Fibroblast of mammary gland (primary cell): ENCODE measurements at regions not wholly inside any gene's neighbourhood (a gene's known extent, or its start where the extent isn't known, plus 50 kb on each side); places are given as distances from the start of the nearest gene placed in this dataset.

Source experiments
- DNase-seq: peaks from one replicate; pipeline ENCODE4 v3.0.0-alpha.2; 2010; ENCODE audit warnings: low read depth
- H3K4me3 ChIP-seq: 2 replicates; pipeline ENCODE4 v1.5.1; 2011; ENCODE audit warnings: low read depth, mild to moderate bottlenecking, low read length, moderate library complexity; ENCODE audit not compliant: control insufficient read depth
- CTCF ChIP-seq: conservative IDR thresholded peaks from 2 replicates; pipeline ENCODE4 v1.5.1; 2011; ENCODE audit warnings: low read depth, low read length, inconsistent platforms; ENCODE audit not compliant: control insufficient read depth, insufficient read depth

DNA sequence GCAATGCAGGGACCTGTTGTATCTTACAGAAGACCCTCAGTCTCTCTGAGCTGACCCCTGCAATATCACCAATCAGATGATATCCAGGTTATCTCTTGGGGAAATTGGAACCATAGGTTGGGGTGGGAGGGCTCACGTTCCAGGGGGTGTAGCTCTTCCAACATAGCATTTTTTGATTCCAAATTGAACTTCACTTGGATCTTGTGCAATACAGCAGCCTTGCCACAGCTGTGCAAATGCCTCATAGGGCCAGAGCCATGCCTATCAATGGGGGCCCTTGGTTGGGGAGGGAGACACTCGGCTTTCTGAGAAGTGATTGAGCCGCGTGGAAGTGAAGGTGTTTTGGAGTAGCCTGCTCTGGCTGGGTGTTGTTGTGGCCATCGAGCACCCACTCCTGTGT is 117.2 kb upstream of the PITX1 start:
- no peak for DNase-seq
- TF ChIP-seq CTCF = no peak
- H3K4me3 ChIP-seq = no peak overlapping the region

DNA sequence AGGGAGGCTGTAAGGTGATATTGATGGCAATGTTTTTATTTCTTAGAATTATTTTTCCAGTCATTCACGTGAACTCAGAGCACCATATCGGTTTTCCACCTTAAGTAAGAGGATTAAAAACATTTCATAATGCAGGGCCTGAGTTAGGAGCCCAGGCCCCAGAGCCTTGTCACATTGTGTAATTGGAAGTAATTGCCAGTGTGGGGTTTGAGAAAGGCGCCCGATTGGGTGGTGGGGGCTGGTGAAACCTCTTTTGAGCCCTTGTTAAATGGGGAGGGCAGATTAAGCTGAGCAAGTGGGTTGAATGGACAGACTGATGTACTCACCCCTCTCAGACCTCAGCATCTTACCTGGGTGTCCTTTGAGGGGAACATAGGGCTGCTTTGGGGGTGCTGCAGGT is 116.7 kb upstream of the PITX1 start:
- no peak for TF ChIP-seq CTCF
- no peak overlapping the region for H3K4me3 ChIP-seq
- DNase-seq = no peak

DNA sequence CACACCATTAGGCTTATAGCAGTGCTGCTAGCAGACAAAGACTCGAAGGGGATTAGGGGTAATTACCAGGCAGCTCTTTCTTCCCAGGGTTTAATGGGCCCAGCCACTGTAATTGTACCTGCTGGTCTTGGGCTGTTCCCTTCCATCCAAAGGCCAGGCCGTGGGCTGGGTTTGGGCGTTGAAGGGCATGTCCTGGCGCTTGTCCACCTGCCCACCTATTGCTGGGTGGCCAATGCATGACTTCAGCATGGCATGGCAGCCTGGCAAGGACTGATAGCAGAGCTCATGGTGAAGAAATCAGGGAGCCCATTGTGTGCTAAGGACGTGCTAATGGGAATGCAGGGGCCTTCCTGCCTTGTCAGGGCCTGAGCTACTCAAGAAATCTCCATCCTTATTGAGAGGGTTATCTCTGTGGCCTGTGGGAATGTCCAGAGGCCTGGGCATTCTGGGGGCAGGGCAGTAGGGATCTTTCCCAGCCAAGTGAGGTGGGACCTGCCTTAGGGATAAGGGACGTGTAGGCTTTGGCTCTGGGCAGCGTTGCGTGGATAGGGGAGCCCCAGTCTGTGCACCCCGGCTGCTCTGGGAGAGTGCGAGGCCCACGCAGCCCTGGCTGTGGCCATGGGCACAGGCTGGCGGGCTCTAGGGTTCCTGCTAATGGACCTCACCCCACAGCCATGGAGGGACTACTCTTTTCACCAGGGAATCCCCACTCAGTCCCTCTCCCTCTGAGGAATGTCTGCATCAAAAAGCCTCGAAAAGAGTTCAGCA is 116.1 kb upstream of the PITX1 start:
- TF ChIP-seq CTCF = no peak
- H3K4me3 ChIP-seq = no peak overlapping the region
- no peak for DNase-seq

DNA sequence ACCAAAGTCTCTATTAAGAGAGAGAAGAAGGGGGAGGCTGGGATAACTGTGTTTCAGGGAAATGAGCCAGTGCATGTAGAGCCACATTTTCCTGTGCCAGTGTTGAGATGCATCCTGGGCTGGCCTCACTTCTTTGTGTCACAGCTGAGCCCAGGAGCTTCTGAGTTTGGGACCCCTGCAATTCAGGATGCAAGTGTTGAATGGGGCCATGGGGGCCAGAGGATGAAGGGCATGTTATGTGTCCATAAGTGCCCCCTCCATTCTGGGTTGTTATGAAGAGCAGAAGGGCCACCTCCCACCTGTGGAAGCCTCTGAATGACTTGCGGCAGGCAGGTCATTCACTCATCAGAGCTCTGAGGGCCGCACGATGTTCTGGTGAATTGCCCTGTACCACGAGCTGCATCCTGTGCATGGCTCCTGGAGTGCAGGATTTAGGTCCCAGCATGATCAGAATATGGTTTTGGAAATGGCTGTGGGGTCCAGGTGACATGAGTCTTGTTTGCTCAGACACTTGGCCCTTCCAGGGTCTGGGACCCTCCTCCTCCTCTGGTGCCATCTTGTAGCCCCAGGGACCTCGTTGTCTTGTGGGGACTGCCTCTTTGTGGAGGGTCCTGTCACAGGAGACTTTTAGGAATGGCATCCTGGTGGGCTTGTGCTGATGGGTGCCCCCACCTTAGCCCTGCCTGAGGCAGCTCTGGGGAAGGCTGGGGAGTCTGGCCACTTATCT is 115.4 kb upstream of the PITX1 start:
- DNase-seq = no peak
- H3K4me3 ChIP-seq = no peak overlapping the region
- no peak for TF ChIP-seq CTCF

DNA sequence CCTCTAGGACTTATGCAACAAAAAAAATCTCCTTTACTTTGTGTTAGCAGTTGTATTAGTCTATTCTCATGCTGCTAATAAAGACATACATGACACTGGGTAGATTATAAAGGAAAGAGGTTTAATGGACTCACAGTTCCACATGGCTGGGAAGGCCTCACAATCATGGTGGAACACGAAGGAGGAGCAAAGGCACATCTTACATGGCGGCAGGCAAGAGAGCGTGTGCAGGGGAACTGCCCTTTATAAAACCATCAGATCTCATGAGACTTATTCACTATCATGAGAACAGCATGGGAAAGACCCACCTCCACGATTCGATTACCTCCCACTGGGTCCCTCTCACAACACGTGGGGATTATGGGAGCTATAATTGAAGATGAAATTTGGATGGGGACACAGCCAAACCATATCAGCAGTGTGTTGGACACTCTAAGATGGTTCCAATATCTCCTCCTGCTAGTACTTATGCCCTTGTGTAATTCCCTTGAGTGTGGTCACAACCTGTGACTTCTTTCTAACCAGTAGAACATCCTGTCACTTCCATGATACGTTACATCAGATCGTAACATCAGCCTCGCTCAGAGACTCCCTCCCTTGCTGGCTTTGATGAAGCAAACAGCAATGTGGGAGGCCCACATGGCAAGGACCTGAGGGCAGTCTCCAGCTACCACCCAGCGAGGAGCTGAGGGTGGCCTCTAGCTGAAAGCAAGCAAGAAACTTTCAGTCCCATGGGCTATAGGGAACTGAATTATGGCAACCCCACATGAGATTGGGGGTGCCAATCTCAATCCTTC is 113.5 kb upstream of the PITX1 start:
- DNase-seq = no peak
- no peak overlapping the region for H3K4me3 ChIP-seq

More for the DNA sequence above, 113.5 kb upstream of the PITX1 start:
- TF ChIP-seq CTCF = no peak
